ENCODE measurements at regions not wholly inside any gene's neighbourhood (a gene's known extent, or its start where the extent isn't known, plus 50 kb on each side); places are given as distances from the start of the nearest gene placed in this dataset.
"Not testable (repeated sequence)": the region's sequence is repeated elsewhere in the genome, so short reads cannot be mapped to it uniquely, and the experiment has no call there.

DNA sequence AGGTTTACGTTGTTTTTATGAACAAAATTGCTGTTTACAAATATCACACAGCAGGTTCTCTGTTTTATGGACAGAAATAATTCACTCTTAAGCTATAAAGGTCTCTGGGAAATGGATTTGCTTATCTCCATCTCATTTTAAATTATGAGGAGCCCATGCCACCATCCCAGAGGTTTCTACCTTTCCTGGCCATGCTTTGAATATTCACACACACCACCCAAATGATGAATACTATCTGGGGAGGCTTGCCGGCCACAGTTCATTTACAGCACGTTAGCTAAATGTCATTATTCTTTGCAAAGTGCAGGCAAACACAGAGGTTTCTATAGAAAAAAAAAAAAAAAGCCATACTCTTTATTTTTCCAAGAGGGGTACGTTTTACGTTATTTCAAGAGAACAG is 1446.7 kb downstream of the FAM181B start:
- Histone ChIP-seq H3K4me1 (ENCODE audit: control insufficient read depth in 1 of 2, insufficient read depth in 2 of 2, low read length in 2 of 2) (no peaks in the 10 kb centered on the region), H2BK5ac (ENCODE audit: low read depth, low read length, poor library complexity) (no peak overlapping the region), H4K12ac (ENCODE audit: low read depth, low read length) (no peak overlapping the region), H3K9me3 (ENCODE audit: insufficient read depth, low read depth, low read length) (peaks cover 4% of the 10 kb centered on the region), H2AK5ac (ENCODE audit: low read length) (no peak overlapping the region), H3K9ac (ENCODE audit: low read length) (no peak overlapping the region), H3K79me2 (ENCODE audit: control insufficient read depth, insufficient read depth, low read length, poor library complexity) (no peaks in the 10 kb centered on the region), H3K79me1 (ENCODE audit: low read length) (no peaks in the 10 kb centered on the region), H4K91ac (ENCODE audit: low read depth, low read length) (no peak overlapping the region), H3K36me3 (ENCODE audit: control insufficient read depth in 1 of 2, insufficient read depth in 2 of 2, low read length in 2 of 2) (no peaks in the 10 kb centered on the region), H3K4ac (ENCODE audit: low read depth, low read length) (no peak overlapping the region), H3K23ac (ENCODE audit: low read length) (no peak overlapping the region), H3K4me3 (ENCODE audit: low read depth, low read length) (no peak overlapping the region), H3K27ac (ENCODE audit: low read depth, low read length) (no peak overlapping the region), H3K27me3 (ENCODE audit: insufficient read depth, low read length) (no peaks in the 10 kb centered on the region), H2BK12ac (ENCODE audit: low read length) (no peak overlapping the region), H4K8ac (ENCODE audit: low read depth, low read length) (no peak overlapping the region), H3K14ac (ENCODE audit: low read length) (no peak overlapping the region), H2BK120ac (ENCODE audit: insufficient read depth, low read length, poor library complexity) (no peak overlapping the region), H3K4me2 (ENCODE audit: low read length) (no peak overlapping the region), H2AFZ (ENCODE audit: insufficient read depth, low read length, poor library complexity) (no peak overlapping the region), H3K18ac (ENCODE audit: low read length) (no peak overlapping the region)
- DNase-seq, result no peak
- no CpG with 5 or more reads among the region's 5 CpGs for WGBS (ENCODE audit: extremely low coverage, insufficient coverage, insufficient read length)

GRCh38 chr11:81286550-81286949 is 1447.1 kb downstream of the FAM181B start:
- H3K4me3 ChIP-seq (ENCODE audit: low read depth, low read length), result no peak overlapping the region
- no peaks in the 10 kb centered on the region for H3K27me3 ChIP-seq (ENCODE audit: insufficient read depth, low read length)
- no peak overlapping the region for H3K18ac ChIP-seq (ENCODE audit: low read length)
- no peak overlapping the region for H3K23ac ChIP-seq (ENCODE audit: low read length)
- H3K9me3 ChIP-seq (ENCODE audit: insufficient read depth, low read depth, low read length), result peaks cover 4% of the 10 kb centered on the region
- H3K4me1 ChIP-seq (ENCODE audit: control insufficient read depth in 1 of 2, insufficient read depth in 2 of 2, low read length in 2 of 2), result no peaks in the 10 kb centered on the region
- no peaks in the 10 kb centered on the region for H3K79me1 ChIP-seq (ENCODE audit: low read length)
- no peak overlapping the region for H2BK12ac ChIP-seq (ENCODE audit: low read length)
- no peaks in the 10 kb centered on the region for H3K36me3 ChIP-seq (ENCODE audit: control insufficient read depth in 1 of 2, insufficient read depth in 2 of 2, low read length in 2 of 2)
- no peak overlapping the region for H3K14ac ChIP-seq (ENCODE audit: low read length)
- H2AFZ ChIP-seq (ENCODE audit: insufficient read depth, low read length, poor library complexity), result no peak overlapping the region
- no peak overlapping the region for H2AK5ac ChIP-seq (ENCODE audit: low read length)
- no peak overlapping the region for H2BK5ac ChIP-seq (ENCODE audit: low read depth, low read length, poor library complexity)
- H2BK120ac ChIP-seq (ENCODE audit: insufficient read depth, low read length, poor library complexity), result no peak overlapping the region
- H3K79me2 ChIP-seq (ENCODE audit: control insufficient read depth, insufficient read depth, low read length, poor library complexity), result no peaks in the 10 kb centered on the region
- no peak for DNase-seq
- H3K4me2 ChIP-seq (ENCODE audit: low read length), result no peak overlapping the region
- no peak overlapping the region for H4K12ac ChIP-seq (ENCODE audit: low read depth, low read length)
- H3K27ac ChIP-seq (ENCODE audit: low read depth, low read length), result no peak overlapping the region
- H3K9ac ChIP-seq (ENCODE audit: low read length), result no peak overlapping the region
- H3K4ac ChIP-seq (ENCODE audit: low read depth, low read length), result no peak overlapping the region
- H4K91ac ChIP-seq (ENCODE audit: low read depth, low read length), result no peak overlapping the region
- H4K8ac ChIP-seq (ENCODE audit: low read depth, low read length), result no peak overlapping the region

DNA sequence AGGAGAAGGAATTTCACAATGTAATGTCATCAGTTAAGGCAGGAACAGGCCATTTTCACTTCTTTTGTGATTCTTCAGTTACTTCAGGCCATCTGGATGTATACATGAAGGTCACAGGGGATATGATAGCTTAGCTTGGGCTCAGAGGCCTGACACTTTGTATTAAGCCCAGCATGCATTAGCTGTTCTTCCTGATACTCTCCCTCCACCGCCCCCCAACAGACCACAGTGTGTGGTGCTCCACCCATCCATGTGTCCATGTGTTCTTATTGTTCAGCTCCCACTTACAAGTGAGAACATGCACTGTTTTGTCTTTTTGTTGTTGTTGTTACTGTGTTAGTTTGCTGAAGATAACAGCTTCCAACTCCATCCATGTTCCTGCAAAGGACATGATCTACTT is 1453.4 kb downstream of the FAM181B start:
- WGBS (ENCODE audit: extremely low coverage, insufficient coverage, insufficient read length), result no CpG with 5 or more reads among the region's 1 CpG

DNA sequence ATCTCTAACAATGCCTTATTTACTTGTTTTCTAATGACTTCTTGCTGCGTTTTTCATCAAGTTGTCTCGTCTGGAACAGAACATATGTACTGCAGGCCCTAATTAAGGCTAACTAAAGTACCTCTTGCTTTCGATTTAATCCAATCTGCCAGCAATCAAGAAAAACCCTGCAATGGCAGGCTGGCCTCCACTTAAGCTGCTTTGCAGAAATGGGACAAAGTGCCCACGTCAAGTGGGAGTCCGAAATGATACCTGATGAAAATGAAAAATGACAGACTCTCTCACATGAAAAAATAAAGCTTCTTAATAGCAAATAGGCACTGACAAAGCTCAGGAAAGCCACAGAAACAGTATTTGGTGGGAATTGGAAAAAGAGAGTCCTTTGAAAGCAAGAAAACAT is 1454.7 kb downstream of the FAM181B start:
- no peak overlapping the region for H2BK5ac ChIP-seq (ENCODE audit: low read depth, low read length, poor library complexity)
- no peak overlapping the region for H2AFZ ChIP-seq (ENCODE audit: insufficient read depth, low read length, poor library complexity)
- no peak for DNase-seq
- no peak overlapping the region for H3K14ac ChIP-seq (ENCODE audit: low read length)
- H3K4me1 ChIP-seq (ENCODE audit: control insufficient read depth in 1 of 2, insufficient read depth in 2 of 2, low read length in 2 of 2), result no peaks in the 10 kb centered on the region
- no peak overlapping the region for H3K27ac ChIP-seq (ENCODE audit: low read depth, low read length)
- H4K12ac ChIP-seq (ENCODE audit: low read depth, low read length), result no peak overlapping the region
- no peak overlapping the region for H4K91ac ChIP-seq (ENCODE audit: low read depth, low read length)
- H3K4me2 ChIP-seq (ENCODE audit: low read length), result no peak overlapping the region
- H2BK120ac ChIP-seq (ENCODE audit: insufficient read depth, low read length, poor library complexity), result no peak overlapping the region
- H4K8ac ChIP-seq (ENCODE audit: low read depth, low read length), result no peak overlapping the region
- no peak overlapping the region for H3K18ac ChIP-seq (ENCODE audit: low read length)
- no peaks in the 10 kb centered on the region for H3K79me1 ChIP-seq (ENCODE audit: low read length)
- H3K4ac ChIP-seq (ENCODE audit: low read depth, low read length), result no peak overlapping the region
- no peak overlapping the region for H3K4me3 ChIP-seq (ENCODE audit: low read depth, low read length)
- H3K9ac ChIP-seq (ENCODE audit: low read length), result no peak overlapping the region
- WGBS (ENCODE audit: extremely low coverage, insufficient coverage, insufficient read length), result no CpG with 5 or more reads among the region's 5 CpGs
- no peaks in the 10 kb centered on the region for H3K27me3 ChIP-seq (ENCODE audit: insufficient read depth, low read length)
- H3K9me3 ChIP-seq (ENCODE audit: insufficient read depth, low read depth, low read length), result no peaks in the 10 kb centered on the region
- no peak overlapping the region for H2AK5ac ChIP-seq (ENCODE audit: low read length)
- H2BK12ac ChIP-seq (ENCODE audit: low read length), result no peak overlapping the region
- no peaks in the 10 kb centered on the region for H3K79me2 ChIP-seq (ENCODE audit: control insufficient read depth, insufficient read depth, low read length, poor library complexity)
- H3K23ac ChIP-seq (ENCODE audit: low read length), result no peak overlapping the region
- no peaks in the 10 kb centered on the region for H3K36me3 ChIP-seq (ENCODE audit: control insufficient read depth in 1 of 2, insufficient read depth in 2 of 2, low read length in 2 of 2)

More for the DNA sequence above, 1453.4 kb downstream of the FAM181B start:
- not testable (repeated sequence) for H3K4me3 ChIP-seq (ENCODE audit: low read depth, low read length); H3K79me2 ChIP-seq (ENCODE audit: control insufficient read depth, insufficient read depth, low read length, poor library complexity); DNase-seq; H3K4ac ChIP-seq (ENCODE audit: low read depth, low read length); H2BK12ac ChIP-seq (ENCODE audit: low read length); H4K12ac ChIP-seq (ENCODE audit: low read depth, low read length); H2AFZ ChIP-seq (ENCODE audit: insufficient read depth, low read length, poor library complexity); H3K27me3 ChIP-seq (ENCODE audit: insufficient read depth, low read length); H3K4me2 ChIP-seq (ENCODE audit: low read length); H3K18ac ChIP-seq (ENCODE audit: low read length); H3K27ac ChIP-seq (ENCODE audit: low read depth, low read length); H3K36me3 ChIP-seq (ENCODE audit: control insufficient read depth in 1 of 2, insufficient read depth in 2 of 2, low read length in 2 of 2); H3K23ac ChIP-seq (ENCODE audit: low read length); H3K4me1 ChIP-seq (ENCODE audit: control insufficient read depth in 1 of 2, insufficient read depth in 2 of 2, low read length in 2 of 2); H4K8ac ChIP-seq (ENCODE audit: low read depth, low read length); H3K9me3 ChIP-seq (ENCODE audit: insufficient read depth, low read depth, low read length); H3K14ac ChIP-seq (ENCODE audit: low read length); H2BK5ac ChIP-seq (ENCODE audit: low read depth, low read length, poor library complexity); H3K79me1 ChIP-seq (ENCODE audit: low read length); H2AK5ac ChIP-seq (ENCODE audit: low read length); H3K9ac ChIP-seq (ENCODE audit: low read length); H2BK120ac ChIP-seq (ENCODE audit: insufficient read depth, low read length, poor library complexity); H4K91ac ChIP-seq (ENCODE audit: low read depth, low read length)

GRCh38 chr11:81270686-81271085 is 1463.0 kb downstream of the FAM181B start:
- H2BK5ac ChIP-seq (ENCODE audit: low read depth, low read length, poor library complexity), result no peak overlapping the region
- no peak overlapping the region for H3K4me2 ChIP-seq (ENCODE audit: low read length)
- no peaks in the 10 kb centered on the region for H3K36me3 ChIP-seq (ENCODE audit: control insufficient read depth in 1 of 2, insufficient read depth in 2 of 2, low read length in 2 of 2)
- H2BK120ac ChIP-seq (ENCODE audit: insufficient read depth, low read length, poor library complexity), result no peak overlapping the region
- no peak overlapping the region for H3K23ac ChIP-seq (ENCODE audit: low read length)
- no peak overlapping the region for H2AK5ac ChIP-seq (ENCODE audit: low read length)
- no peak overlapping the region for H3K18ac ChIP-seq (ENCODE audit: low read length)
- H3K4me1 ChIP-seq (ENCODE audit: control insufficient read depth in 1 of 2, insufficient read depth in 2 of 2, low read length in 2 of 2), result no peaks in the 10 kb centered on the region
- H4K12ac ChIP-seq (ENCODE audit: low read depth, low read length), result no peak overlapping the region
- H3K4ac ChIP-seq (ENCODE audit: low read depth, low read length), result no peak overlapping the region
- no peak overlapping the region for H4K91ac ChIP-seq (ENCODE audit: low read depth, low read length)
- DNase-seq, result no peak
- no peak overlapping the region for H3K14ac ChIP-seq (ENCODE audit: low read length)
- H3K27ac ChIP-seq (ENCODE audit: low read depth, low read length), result no peak overlapping the region
- no peaks in the 10 kb centered on the region for H3K27me3 ChIP-seq (ENCODE audit: insufficient read depth, low read length)
- no peak overlapping the region for H2BK12ac ChIP-seq (ENCODE audit: low read length)
- H3K9ac ChIP-seq (ENCODE audit: low read length), result no peak overlapping the region
- H3K4me3 ChIP-seq (ENCODE audit: low read depth, low read length), result no peak overlapping the region
- no peak overlapping the region for H4K8ac ChIP-seq (ENCODE audit: low read depth, low read length)
- H3K79me2 ChIP-seq (ENCODE audit: control insufficient read depth, insufficient read depth, low read length, poor library complexity), result no peaks in the 10 kb centered on the region
- H2AFZ ChIP-seq (ENCODE audit: insufficient read depth, low read length, poor library complexity), result no peak overlapping the region
- H3K9me3 ChIP-seq (ENCODE audit: insufficient read depth, low read depth, low read length), result no peaks in the 10 kb centered on the region
- no peaks in the 10 kb centered on the region for H3K79me1 ChIP-seq (ENCODE audit: low read length)

All from trophoblast cell (in vitro differentiated cells and primary cell).